Dedifferentiated amniotic fluid mesenchymal stem cell (primary cell): ENCODE measurements at regions not wholly inside any gene's neighbourhood (a gene's known extent, or its start where the extent isn't known, plus 50 kb on each side); places are given as distances from the start of the nearest gene placed in this dataset.
"Not testable (repeated sequence)": the region's sequence is repeated elsewhere in the genome, so short reads cannot be mapped to it uniquely, and the experiment has no call there.

Experiments
- DNase-seq: peaks from one replicate; pipeline ENCODE4 v3.0.0-alpha.2; 2016; ENCODE audit errors: extremely low spot score

DNA sequence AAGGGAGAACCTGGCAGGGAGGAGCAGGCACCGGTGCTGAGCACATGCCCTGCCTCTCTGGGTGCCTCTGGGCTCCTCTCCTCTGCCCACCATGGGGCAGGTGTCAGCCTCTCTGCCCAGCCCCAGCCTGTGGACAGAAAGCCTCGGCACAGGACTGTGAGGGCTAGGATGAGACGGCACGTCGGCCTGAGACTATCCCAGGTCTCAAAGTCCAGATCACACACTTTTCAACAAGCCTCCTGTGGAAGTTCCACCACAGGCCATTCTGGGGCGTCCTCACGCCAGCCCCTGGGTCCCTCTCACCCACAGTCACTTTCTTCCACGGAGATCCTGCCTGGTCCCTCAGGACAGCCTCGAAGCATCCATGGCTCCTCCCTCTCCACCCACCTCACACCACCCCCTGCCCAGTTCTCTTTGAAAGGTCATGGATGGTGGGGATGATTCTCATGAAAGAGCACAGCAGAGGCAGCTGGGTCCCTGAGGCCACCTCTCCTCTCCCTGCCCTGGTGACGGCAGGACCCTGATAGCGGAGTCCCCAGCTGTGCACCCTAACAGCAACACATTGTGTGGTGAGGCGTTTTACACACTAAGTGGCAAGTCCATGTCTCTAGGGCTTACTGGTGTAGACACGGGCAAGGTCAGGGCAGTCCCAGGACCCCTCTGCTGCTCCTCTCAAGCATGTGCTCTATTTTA is 569.4 kb upstream of the SALL3 start:
- no peak for DNase-seq

DNA sequence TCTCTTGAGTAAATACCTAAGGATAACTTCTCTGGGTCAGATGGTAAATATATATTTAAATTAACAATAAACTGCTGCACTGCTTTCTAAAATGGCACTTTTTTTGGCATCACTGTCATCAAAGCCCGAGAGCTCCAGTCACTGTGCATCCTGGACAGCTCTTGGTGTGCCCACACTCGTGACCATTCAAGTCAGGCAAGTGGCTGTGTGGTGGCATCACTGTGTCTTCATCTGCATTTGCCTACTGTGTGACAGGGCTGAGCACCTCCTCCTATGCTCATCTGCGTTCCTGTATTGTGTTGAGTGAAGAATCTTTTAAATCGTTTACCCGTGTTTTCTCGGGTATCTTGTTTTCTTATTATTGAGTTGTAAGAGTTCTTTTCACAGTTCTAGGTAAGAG is 568.1 kb upstream of the SALL3 start:
- no peak for DNase-seq

DNA sequence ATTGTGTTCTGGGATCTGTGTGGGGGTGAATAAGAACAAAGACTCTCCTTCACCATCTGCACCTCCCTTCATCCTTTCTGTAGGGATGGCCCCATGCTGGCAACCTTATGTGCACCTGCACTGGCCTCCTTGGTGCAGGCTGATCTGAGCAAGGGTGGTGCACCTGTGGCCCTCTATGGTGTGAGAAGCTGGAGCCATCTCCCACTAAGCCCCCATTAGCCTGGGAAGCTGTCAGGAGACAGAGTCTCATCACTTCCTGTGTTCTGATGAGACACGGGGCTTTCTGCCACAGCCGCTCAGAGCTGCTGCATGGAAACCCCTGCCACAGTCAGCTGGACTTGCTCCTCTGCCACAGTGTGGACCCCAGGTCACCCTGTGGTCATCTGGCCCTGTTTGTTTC is 565.3 kb upstream of the SALL3 start:
- no peak for DNase-seq

DNA sequence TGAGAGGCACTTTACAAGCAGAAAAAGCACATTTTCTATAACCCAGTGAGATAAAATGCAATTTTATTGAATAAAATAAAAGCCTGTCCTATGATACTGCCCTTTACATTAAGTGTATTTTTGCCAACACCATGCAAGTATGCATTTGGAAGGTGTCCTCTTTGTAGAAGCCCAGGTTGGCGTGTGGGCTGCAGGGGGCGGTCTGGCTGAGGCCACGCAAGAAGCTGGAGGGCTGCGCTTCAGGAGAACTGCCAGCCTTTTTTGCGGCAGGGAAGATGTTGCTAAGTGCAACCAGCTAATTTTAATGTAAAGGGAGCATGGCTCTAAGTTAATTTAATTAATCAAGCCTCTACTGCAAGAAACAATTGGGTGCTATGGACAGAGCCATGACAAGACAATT is 562.8 kb upstream of the SALL3 start:
- DNase-seq: no peak

DNA sequence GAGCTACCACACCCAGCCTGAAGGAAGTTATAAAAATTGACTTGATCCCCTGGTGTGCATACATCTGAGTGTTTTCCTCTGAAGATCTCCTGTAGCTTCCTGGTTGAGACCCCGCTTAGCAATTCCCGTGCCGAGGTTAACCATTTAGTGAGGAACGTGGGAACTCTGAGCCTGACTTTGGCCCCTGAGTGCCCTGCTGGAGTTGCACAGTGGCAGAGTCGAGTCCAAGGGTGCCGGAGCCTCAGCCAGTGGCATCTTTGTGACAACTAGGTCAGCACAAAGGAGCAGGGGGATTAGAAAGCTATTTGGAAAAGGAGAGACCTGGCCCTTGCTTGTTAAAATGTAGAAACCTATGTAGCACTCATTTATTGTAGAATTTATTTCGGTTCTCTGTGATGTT is 561.2 kb upstream of the SALL3 start:
- no peak for DNase-seq

DNA sequence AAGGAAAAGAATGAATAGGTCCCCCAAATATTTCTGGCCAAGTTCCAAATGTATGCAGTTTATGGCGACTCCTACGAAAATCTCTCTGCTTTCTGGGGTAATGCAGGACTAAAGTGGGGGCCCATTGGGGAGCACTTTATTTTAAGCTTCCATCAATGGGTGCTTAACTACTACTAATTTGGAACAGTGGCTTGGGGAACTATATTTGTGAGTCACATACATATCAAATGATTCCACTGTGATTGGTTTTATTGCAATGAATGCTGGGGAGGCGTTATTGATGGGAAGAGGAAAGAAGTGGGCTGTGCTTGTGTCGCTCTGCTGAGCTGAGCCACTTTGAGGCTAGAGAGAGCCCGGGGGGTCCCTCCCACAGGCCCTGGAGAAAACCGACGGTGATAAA is 560.4 kb upstream of the SALL3 start:
- no peak for DNase-seq

DNA sequence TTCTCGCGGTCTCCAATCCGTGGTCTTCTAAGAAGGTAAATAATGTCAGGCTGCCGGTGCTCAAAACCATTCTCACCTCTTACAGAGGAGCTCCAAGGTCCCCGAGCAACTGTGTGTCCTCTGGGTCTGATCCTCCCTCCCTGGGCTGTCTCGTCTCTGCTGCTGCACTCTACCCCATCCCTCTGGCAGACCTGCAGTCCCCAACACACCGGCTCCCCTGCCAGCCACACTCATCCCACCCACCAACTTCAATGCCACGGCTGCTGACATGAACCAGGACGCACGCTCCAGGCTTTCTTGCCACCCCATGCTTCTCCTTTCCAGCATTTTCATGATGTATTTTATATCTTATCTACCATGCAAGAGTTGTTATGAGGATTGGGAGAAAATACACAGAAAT is 559.5 kb upstream of the SALL3 start:
- DNase-seq: no peak

GRCh38 chr18:78421392-78421791 is 558.2 kb upstream of the SALL3 start:
- DNase-seq: no peak

GRCh38 chr18:78422336-78422735 is 557.3 kb upstream of the SALL3 start:
- DNase-seq: no peak

DNA sequence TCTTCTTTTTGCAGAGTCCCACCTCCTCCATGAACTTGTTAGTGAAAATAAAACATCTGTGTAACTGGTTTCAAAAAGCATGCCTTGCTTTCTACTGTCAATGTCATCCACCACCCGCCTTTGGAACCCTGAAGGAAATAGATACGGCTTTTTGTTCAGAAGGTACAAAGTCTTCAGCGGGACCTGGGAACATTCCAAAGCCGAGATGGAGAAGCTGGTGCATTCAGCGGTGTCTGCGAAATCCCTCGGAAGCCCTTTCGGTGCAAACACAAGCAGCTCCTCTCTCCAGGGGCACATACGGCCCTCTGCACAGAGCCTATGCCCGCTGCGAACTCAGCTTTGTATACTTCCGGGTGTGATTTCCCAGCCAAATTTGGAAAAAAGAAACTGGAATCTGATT is 555.8 kb upstream of the SALL3 start:
- DNase-seq: no peak

- DNase-seq: no peak
These were observed 555.1 kb upstream of the SALL3 start for GRCh38 chr18:78424403-78425018.

- no peak for DNase-seq
These were observed 554.6 kb upstream of the SALL3 start for GRCh38 chr18:78425019-78425412.

GRCh38 chr18:78427081-78427480 is 552.5 kb upstream of the SALL3 start:
- no peak for DNase-seq

- DNase-seq: no peak
These were observed 550.2 kb upstream of the SALL3 start for GRCh38 chr18:78429127-78430108.

DNA sequence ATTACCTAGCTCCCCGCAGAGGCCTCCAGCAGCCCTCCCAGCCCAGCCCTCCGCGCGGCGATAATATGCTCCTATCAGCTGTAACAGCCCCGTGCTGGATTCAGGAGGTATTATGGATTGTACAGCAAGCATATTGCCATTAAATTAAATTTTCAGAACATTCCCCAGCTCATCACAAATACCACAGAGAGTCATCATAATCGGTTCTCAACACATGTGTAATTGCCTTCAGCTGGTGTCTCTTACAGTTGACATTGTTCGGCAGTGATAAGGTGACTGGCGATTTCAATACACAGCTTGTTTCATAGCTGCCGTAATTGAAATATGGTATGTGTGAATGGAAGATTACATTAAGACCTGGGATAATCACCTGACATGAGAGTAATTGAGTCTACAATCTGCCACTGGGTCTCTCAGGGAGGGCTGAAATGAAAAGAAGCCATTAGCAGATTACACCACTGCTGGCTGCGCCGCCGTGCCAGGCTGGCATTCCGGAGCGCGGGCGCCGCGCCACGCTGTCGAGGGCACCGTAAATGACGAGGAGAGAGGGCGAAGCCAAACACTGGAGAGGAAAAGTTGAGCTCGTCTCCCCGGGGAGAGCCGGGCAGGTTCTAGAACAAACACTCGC is 549.4 kb upstream of the SALL3 start:
- no peak for DNase-seq

DNA sequence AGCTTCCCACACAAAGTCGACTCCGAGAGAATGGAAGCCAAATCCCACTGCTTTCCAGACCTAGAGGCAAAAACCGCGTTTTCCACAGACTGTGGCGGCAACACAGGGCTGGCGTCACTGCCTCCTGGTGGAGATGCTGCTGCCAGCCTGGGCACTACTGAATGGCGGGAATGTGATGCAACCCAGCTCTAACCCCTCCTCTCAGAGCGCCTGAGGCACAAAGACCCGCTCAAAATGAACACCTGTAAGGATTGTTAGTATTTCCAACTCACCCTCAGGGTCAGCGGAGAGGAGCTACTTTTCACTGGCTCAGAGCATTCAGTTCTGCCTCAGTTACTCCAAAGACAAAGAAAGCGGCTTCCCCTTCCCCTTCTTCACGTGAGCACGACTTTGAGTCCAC is 548.0 kb upstream of the SALL3 start:
- DNase-seq: no peak

GRCh38 chr18:78433562-78433961 is 546.1 kb upstream of the SALL3 start:
- no peak for DNase-seq

GRCh38 chr18:78436110-78436509 is 543.5 kb upstream of the SALL3 start:
- no peak for DNase-seq

DNA sequence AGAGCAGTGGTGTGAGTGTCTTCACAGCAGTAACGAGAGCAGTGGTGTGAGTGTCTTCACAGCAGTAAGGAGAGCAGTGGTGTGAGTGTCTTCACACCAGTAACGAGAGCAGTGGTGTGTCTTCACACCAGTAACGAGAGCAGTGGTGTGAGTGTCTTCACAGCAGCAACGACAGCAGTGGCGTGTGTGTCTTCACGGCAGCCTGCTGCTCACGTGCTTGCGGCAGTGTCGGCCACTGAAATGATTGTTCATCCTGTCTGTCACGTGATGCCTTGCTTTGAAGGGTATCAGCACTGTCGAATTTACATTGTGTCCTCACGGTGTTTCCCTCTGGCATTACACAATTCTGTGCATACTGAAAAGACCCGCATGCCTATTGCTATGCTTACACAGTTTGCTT is 541.4 kb upstream of the SALL3 start:
- DNase-seq: not testable (repeated sequence)

DNA sequence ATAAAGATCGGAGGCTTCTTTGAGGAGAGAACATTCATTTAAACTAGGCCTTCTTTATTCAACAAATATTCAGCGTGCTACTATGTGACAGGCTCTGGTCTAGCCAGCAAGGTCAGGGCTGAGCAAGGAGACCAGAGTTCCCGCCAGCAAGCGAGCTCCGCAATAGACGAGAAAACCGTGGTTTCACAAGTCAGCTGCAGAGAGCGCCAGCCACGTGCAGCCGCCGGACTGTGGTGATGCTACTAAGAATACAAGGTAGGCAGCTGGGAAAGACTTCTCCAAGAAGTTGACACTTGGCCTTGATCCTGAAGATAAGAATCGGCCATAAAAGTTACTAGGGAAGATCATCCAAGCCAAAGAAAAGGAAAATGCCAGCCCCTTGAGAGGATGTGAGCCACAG is 533.7 kb upstream of the SALL3 start:
- DNase-seq: no peak

GRCh38 chr18:78447211-78447610 is 532.4 kb upstream of the SALL3 start:
- no peak for DNase-seq

DNA sequence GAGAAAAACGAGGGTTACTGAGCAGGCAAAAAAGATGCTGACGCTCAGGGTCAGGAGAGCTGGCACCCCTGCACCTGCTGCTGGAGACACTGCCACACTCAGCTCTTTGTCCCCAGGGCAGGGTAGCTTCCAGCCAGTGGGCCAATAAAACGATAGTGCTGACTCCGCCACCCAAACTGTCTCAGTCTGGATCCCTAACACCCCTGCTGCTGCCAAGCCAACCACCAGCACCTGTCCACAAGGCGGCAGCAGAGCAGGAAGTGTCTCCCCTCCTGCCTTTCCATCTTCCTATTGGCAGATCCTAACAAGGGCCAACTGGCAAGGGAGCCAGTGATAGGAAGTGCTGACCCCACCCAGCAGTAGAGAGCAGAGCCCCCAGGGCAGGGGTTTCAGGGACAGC is 531.5 kb upstream of the SALL3 start:
- DNase-seq: no peak
